Transverse colon (tissue), 4 donors: ENCODE measurements at regions not wholly inside any gene's neighbourhood (a gene's known extent, or its start where the extent isn't known, plus 50 kb on each side); places are given as distances from the start of the nearest gene placed in this dataset.

Experiments
- EP300 ChIP-seq: sonication (generic); formaldehyde crosslinking; IDR thresholded peaks from one replicate; pipeline ENCODE4 v1.6.1; 2017; ENCODE audit warnings: antibody characterized with exemption, low read depth
- POLR2AphosphoS5 ChIP-seq, 3 donors: sonication (generic); formaldehyde crosslinking; IDR thresholded peaks; one replicate each; pipeline ENCODE4 v1.6.1; 2016; ENCODE audit warnings: antibody characterized with exemption in 3 of 3
- TF ChIP-seq, protein P1 (sequence below), 5 experiments: fragments of 200-600 bp in 3 of 5; fragments of 450-650 bp in 2 of 5; sonication (generic) in 3 of 5; IDR thresholded peaks; 1 replicate in 2 of 5; 2 replicates in 3 of 5; pipeline ENCODE4 v1.5.1; 2016 to 2017; ENCODE audit warnings: antibody characterized with exemption in 5 of 5, inconsistent platforms in 3 of 5, mild to moderate bottlenecking in 2 of 5, moderate library complexity in 1 of 5

DNA sequence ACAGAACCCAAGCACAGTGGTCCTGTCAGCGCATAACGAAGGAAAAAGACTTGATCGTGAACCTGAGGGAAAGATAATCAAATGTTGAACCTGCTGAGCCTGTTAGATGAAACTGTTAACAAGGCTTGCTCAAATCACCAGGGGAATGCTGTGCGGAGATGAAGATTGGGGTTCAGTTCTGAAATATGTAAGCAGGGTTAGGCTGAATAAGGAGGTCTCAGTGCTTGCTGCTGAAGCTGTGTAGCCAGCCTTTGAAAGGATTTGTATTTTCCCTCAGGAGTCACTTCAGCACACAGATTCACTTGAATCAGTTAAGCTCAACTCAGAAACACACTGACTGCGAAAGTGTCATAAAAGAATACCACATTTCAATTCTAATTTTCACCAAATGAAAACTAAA lies 793.5 kb downstream of the OLFM4 start:
- TF ChIP-seq, protein P1, sequence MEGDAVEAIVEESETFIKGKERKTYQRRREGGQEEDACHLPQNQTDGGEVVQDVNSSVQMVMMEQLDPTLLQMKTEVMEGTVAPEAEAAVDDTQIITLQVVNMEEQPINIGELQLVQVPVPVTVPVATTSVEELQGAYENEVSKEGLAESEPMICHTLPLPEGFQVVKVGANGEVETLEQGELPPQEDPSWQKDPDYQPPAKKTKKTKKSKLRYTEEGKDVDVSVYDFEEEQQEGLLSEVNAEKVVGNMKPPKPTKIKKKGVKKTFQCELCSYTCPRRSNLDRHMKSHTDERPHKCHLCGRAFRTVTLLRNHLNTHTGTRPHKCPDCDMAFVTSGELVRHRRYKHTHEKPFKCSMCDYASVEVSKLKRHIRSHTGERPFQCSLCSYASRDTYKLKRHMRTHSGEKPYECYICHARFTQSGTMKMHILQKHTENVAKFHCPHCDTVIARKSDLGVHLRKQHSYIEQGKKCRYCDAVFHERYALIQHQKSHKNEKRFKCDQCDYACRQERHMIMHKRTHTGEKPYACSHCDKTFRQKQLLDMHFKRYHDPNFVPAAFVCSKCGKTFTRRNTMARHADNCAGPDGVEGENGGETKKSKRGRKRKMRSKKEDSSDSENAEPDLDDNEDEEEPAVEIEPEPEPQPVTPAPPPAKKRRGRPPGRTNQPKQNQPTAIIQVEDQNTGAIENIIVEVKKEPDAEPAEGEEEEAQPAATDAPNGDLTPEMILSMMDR (IDR thresholded peaks at IDR 0.05): no peak
- TF ChIP-seq POLR2AphosphoS5 (IDR thresholded peaks at IDR 0.05): no peak
- TF ChIP-seq EP300: no peak
